ENCODE measurements at regions not wholly inside any gene's neighbourhood (a gene's known extent, or its start where the extent isn't known, plus 50 kb on each side); places are given as distances from the start of the nearest gene placed in this dataset.

DNA sequence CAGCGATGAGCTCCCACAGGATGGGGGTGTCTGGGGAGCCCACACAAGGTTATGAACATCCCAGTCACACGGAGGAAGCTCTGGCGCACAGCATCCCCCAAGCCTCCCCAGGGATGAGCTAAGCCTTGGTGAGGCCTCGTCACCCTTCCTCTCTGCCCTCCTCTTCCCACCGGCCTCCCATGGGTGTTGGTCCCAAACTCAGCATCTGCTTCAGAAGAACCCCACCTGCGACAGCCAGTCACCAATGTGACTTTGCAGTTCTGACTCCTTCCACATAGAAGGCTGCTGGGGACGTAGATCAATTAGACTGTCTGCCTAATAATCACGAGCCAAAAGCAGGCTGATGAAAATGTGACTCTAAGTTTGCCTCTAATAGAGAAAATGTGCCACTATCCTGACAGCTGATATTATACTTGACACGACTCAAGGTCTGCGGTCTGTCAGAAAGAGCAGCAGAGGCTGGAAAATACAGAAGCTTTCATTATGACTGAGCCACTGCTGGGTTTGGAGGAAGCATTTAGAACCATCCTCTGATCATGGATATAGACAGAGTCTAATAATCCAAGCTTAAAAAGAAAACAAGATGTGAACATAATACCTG, 116.0 kb upstream of the PFKP start:
- WGBS (ENCODE audit: insufficient coverage, low lambda C conversion rate) = no CpG with 5 or more reads among the region's 10 CpGs
- Histone ChIP-seq H3K36me3 (ENCODE audit: control insufficient read depth, insufficient read depth, low read length) (no peaks in the 10 kb centered on the region), H3K4me1 (ENCODE audit: control insufficient read depth, insufficient read depth, low read length) (no peaks in the 10 kb centered on the region), H3K27me3 (ENCODE audit: control insufficient read depth, insufficient read depth, low read length) (peaks cover 2% of the 10 kb centered on the region), H3K27ac (ENCODE audit: low read length) (no peak overlapping the region), H3K9me3 (ENCODE audit: control insufficient read depth, low read depth, low read length) (no peaks in the 10 kb centered on the region), H3K4me3 (ENCODE audit: low read length) (no peak overlapping the region)
- DNase-seq = no peak

DNA sequence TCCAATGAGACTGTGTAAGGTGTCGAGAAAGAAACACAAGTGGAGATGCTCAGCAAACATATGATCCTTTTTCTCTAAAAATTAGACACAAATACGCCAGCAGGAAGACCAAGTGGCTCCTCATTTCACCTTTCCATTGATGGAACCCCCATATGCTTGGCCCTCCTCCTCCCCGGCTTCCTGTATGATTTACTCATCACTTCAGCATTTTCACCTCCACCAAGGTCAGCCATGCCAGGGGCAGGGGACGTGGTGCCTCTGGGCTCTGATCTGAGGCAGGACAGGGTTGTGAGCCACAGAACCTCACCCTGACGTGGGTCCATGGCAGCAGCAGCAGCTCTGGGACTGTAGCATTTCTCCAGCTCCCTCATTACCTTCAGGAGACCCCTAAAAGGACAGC, 116.8 kb upstream of the PFKP start:
- Histone ChIP-seq H3K9me3 (ENCODE audit: control insufficient read depth, low read depth, low read length) (no peaks in the 10 kb centered on the region), H3K27me3 (ENCODE audit: control insufficient read depth, insufficient read depth, low read length) (peaks cover 2% of the 10 kb centered on the region), H3K4me1 (ENCODE audit: control insufficient read depth, insufficient read depth, low read length) (no peaks in the 10 kb centered on the region), H3K27ac (ENCODE audit: low read length) (no peak overlapping the region), H3K4me3 (ENCODE audit: low read length) (no peak overlapping the region), H3K36me3 (ENCODE audit: control insufficient read depth, insufficient read depth, low read length) (no peaks in the 10 kb centered on the region)
- WGBS (ENCODE audit: insufficient coverage, low lambda C conversion rate) = 40% methylated on average over 1 of the region's 5 CpGs
- DNase-seq = no peak

DNA sequence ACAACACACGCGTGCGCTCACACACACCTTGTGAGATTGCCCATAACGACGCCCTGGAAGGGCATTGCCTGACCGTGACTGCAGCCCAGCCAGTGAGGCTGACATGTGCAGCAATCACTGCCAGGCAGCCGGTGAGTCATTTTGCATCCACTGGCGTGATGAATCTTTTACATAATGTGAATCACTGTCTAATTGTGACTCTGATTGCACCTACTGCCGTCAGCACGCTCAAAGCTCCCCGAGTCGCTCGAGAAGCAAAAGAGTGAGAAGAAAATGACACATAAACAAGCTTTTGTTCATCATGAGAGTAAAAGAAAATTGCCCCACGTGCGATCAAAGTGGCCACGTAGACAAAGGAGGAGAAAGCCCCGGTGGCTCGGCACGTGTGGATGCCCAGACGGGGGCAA, 117.4 kb upstream of the PFKP start:
- WGBS (ENCODE audit: insufficient coverage, low lambda C conversion rate) = 90% methylated on average over 3 of the region's 20 CpGs
- Histone ChIP-seq H3K27ac (ENCODE audit: low read length) (no peak overlapping the region), H3K27me3 (ENCODE audit: control insufficient read depth, insufficient read depth, low read length) (peaks cover 2% of the 10 kb centered on the region), H3K9me3 (ENCODE audit: control insufficient read depth, low read depth, low read length) (no peaks in the 10 kb centered on the region), H3K4me1 (ENCODE audit: control insufficient read depth, insufficient read depth, low read length) (no peaks in the 10 kb centered on the region), H3K4me3 (ENCODE audit: low read length) (no peak overlapping the region), H3K36me3 (ENCODE audit: control insufficient read depth, insufficient read depth, low read length) (no peaks in the 10 kb centered on the region)
- no peak for DNase-seq

DNA sequence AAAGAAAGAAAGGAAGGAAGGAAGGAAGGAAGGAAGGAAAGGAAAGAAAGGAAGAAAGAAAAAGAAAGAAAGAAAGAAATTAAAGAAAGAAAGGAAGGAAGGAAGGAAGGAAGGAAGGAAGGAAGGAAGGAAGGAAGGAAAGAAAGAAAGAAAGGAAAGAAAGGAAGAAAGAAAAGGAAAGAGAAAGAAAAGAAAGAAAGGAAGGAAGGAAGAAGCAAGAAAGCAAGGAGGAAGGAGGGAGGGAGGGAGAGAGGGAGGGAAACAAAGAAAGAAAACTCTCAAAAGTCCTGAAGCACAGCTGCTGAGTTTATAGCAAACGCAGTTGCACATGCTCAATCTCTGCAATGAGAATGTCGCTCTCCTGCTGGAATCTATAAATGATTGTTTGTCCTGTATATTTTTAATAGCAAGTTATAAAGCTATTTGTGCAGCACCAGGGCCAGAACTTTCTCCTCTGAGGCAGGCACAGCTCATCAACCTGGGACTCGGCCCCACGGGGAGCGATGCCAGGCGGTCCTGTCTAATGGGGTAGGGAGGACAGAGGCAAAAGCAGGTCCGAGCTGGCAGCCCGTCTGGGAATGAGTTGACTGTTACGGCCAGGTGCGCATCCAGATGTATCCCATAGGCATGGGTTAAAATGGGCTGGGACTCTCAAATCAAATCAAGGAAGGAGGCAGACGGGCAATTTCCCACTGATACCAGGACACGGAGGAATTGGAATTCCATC, 118.0 kb upstream of the PFKP start:
- H3K27ac ChIP-seq (ENCODE audit: low read length) = no peak overlapping the region
- no peaks in the 10 kb centered on the region for H3K9me3 ChIP-seq (ENCODE audit: control insufficient read depth, low read depth, low read length)
- 13% methylated on average over 1 of the region's 12 CpGs for WGBS (ENCODE audit: insufficient coverage, low lambda C conversion rate)
- H3K36me3 ChIP-seq (ENCODE audit: control insufficient read depth, insufficient read depth, low read length) = no peaks in the 10 kb centered on the region
- no peaks in the 10 kb centered on the region for H3K4me1 ChIP-seq (ENCODE audit: control insufficient read depth, insufficient read depth, low read length)
- DNase-seq = no peak
- H3K27me3 ChIP-seq (ENCODE audit: control insufficient read depth, insufficient read depth, low read length) = peaks cover 2% of the 10 kb centered on the region
- H3K4me3 ChIP-seq (ENCODE audit: low read length) = no peak overlapping the region

DNA sequence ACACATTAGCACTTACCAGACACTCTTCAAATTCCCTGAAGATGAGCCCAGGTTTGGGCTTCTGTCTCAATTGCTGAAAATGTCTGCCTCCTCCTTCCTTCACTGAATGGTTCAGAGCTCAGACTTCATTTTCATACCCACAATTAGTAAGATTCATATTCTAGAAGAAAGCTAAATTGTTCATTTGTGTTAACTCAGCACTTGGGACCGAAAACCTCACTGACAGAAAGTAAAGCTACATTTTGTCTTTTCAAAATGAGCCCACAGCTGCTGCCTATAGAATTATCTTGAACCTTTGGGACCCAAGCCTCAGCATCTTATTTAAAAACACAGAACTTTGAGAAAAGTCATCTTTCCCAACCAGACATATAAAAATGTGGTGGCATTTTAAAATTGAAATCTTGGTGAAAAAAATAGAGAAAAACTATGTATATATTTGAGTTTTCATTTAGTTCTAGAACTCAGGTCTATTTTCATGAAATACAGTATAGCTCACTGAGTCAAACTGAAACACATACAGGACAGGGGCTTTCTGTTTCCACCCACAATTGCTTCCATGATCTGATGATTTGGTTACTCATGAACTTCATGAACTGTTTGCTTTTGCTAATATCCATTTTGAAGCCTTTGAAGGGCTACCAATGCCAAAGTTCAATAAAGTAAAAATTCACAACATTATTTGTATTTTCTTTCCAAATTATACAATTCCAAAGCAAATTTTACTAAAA, 119.1 kb upstream of the PFKP start:
- no CpG with 5 or more reads among the region's 1 CpG for WGBS (ENCODE audit: insufficient coverage, low lambda C conversion rate)
- H3K27me3 ChIP-seq (ENCODE audit: control insufficient read depth, insufficient read depth, low read length) = peaks cover 2% of the 10 kb centered on the region
- H3K36me3 ChIP-seq (ENCODE audit: control insufficient read depth, insufficient read depth, low read length) = no peaks in the 10 kb centered on the region
- H3K9me3 ChIP-seq (ENCODE audit: control insufficient read depth, low read depth, low read length) = no peaks in the 10 kb centered on the region
- H3K4me1 ChIP-seq (ENCODE audit: control insufficient read depth, insufficient read depth, low read length) = no peaks in the 10 kb centered on the region
- H3K4me3 ChIP-seq (ENCODE audit: low read length) = no peak overlapping the region
- no peak for DNase-seq
- H3K27ac ChIP-seq (ENCODE audit: low read length) = no peak overlapping the region

DNA sequence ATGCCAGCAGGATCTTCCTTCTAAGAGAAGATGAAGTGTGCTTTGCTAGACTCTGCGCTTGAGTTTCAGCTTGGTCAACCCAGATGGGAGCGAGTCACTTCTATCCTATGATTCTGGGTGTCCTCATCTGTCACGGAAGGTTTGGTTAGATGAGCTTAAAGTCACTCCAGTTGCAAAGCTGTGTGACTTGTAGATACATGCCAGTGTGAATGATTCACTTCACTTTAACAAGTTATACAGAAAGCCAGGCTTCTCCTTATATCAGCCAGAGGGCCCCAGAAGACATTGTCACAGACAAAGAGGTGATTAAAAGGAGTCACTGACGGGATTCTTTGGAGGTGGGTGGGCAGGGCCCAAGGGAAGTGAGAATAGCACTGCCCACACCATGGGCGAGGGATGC, 122.6 kb upstream of the PFKP start:
- no peak for DNase-seq
- no peaks in the 10 kb centered on the region for H3K9me3 ChIP-seq (ENCODE audit: control insufficient read depth, low read depth, low read length)
- no peaks in the 10 kb centered on the region for H3K27me3 ChIP-seq (ENCODE audit: control insufficient read depth, insufficient read depth, low read length)
- WGBS (ENCODE audit: insufficient coverage, low lambda C conversion rate) = no CpG with 5 or more reads among the region's 5 CpGs
- no peaks in the 10 kb centered on the region for H3K4me1 ChIP-seq (ENCODE audit: control insufficient read depth, insufficient read depth, low read length)
- no peak overlapping the region for H3K4me3 ChIP-seq (ENCODE audit: low read length)
- no peaks in the 10 kb centered on the region for H3K36me3 ChIP-seq (ENCODE audit: control insufficient read depth, insufficient read depth, low read length)
- H3K27ac ChIP-seq (ENCODE audit: low read length) = no peak overlapping the region

DNA sequence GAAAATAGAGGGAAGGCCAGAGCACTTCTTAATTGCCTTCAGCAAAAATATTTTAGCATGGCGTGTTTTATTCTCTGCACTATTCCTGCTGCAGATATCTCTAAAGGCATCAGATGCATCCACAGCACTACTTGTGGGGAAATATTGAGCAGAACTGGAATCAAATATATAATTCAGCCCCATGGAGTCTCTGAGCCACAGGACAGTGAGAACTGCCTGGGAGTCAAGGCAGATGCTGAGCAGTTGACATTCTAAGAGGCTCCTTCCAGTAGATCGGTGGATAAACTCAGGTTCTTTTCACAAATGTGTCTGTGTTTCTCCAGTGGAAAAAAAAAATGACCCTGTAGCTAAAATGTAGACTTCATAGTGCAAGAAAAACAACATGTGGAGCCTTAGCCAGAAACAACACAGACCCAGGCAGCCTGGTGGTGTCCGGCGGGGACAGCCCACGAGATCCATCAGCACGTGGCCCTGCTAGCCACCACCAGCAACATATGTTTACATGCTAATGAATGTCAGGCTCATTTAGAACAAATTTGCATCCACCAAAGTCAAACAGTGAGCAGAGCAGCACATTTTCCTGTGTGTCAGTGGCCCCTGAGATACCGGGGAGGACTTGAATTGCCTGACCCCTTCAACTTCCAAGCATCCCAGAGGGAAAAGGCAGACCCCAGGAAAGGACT, 123.3 kb upstream of the PFKP start:
- WGBS (ENCODE audit: insufficient coverage, low lambda C conversion rate) = no CpG with 5 or more reads among the region's 7 CpGs
- Histone ChIP-seq H3K36me3 (ENCODE audit: control insufficient read depth, insufficient read depth, low read length) (no peaks in the 10 kb centered on the region), H3K4me3 (ENCODE audit: low read length) (no peak overlapping the region), H3K27ac (ENCODE audit: low read length) (no peak overlapping the region), H3K27me3 (ENCODE audit: control insufficient read depth, insufficient read depth, low read length) (no peaks in the 10 kb centered on the region), H3K4me1 (ENCODE audit: control insufficient read depth, insufficient read depth, low read length) (no peaks in the 10 kb centered on the region), H3K9me3 (ENCODE audit: control insufficient read depth, low read depth, low read length) (no peaks in the 10 kb centered on the region)
- DNase-seq = no peak

DNA sequence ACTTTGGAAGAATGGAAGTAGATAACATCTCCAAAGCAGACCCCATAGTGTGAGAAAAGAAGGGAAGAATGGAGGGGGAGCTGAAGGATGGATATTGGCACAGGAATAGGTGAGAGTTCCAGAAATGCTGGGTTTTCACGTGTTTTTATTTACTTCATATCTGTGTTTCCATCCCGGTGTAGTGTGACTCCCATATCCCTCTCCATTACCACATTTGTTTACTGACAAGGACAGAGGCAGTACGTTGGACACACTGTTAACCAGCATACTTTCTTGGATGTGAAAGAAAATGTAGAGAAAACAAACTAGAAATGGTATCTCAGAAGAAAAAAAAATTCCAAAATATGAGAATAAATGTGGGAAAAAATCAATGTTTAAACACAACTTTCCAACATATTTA, 124.4 kb upstream of the PFKP start:
- no peaks in the 10 kb centered on the region for H3K4me1 ChIP-seq (ENCODE audit: control insufficient read depth, insufficient read depth, low read length)
- no peak overlapping the region for H3K27ac ChIP-seq (ENCODE audit: low read length)
- H3K9me3 ChIP-seq (ENCODE audit: control insufficient read depth, low read depth, low read length) = no peaks in the 10 kb centered on the region
- WGBS (ENCODE audit: insufficient coverage, low lambda C conversion rate) = 60% methylated on average over 1 of the region's 3 CpGs
- no peaks in the 10 kb centered on the region for H3K36me3 ChIP-seq (ENCODE audit: control insufficient read depth, insufficient read depth, low read length)
- no peaks in the 10 kb centered on the region for H3K27me3 ChIP-seq (ENCODE audit: control insufficient read depth, insufficient read depth, low read length)
- no peak for DNase-seq
- no peak overlapping the region for H3K4me3 ChIP-seq (ENCODE audit: low read length)

DNA sequence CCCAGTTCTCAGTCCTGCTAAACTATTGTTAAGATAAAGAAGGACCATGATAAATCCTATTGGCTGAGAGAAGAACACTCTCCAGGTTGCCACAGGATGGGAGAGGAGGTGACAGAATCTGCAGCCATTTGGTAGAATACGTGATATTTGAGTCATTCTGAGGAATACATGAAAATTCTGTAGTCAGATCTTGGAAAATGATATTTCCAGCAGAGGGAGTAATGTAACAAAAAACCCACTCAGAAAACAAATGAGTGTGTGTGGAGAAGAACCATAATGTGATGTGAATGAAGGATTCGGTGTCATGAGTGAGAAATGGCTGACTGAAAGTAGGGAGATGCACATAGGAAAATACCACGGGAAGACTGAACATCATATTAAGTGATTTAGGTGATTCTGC, 128.5 kb upstream of the PFKP start:
- Histone ChIP-seq H3K27ac (ENCODE audit: low read length) (no peak overlapping the region), H3K27me3 (ENCODE audit: control insufficient read depth, insufficient read depth, low read length) (no peaks in the 10 kb centered on the region), H3K4me1 (ENCODE audit: control insufficient read depth, insufficient read depth, low read length) (no peaks in the 10 kb centered on the region), H3K4me3 (ENCODE audit: low read length) (no peak overlapping the region), H3K9me3 (ENCODE audit: control insufficient read depth, low read depth, low read length) (no peaks in the 10 kb centered on the region), H3K36me3 (ENCODE audit: control insufficient read depth, insufficient read depth, low read length) (no peaks in the 10 kb centered on the region)
- no peak for DNase-seq
- WGBS (ENCODE audit: insufficient coverage, low lambda C conversion rate) = 86% methylated on average over 1 of the region's 3 CpGs

DNA sequence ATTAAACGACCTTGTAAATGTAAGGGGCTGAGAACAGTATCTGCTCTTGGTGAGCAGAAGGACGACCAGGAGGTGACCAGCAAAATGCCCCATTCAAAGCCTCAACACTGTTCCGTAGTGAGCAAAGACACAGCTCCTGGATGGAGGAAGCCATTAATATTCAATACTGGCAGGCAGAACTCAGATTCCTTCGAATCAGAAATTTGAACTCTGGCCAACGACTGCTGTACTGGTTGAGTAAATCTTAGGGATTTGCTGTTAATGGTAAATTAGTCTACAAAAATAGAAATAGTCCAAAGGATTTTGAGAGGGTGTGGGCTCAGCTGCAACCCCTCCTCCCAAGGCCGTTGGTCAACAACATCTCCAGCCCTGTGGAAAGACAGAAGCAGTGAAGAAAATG, 130.5 kb upstream of the PFKP start:
- H3K9me3 ChIP-seq (ENCODE audit: control insufficient read depth, low read depth, low read length) = no peaks in the 10 kb centered on the region
- WGBS (ENCODE audit: insufficient coverage, low lambda C conversion rate) = no CpG with 5 or more reads among the region's 6 CpGs

More for the DNA sequence above, 130.5 kb upstream of the PFKP start:
- Histone ChIP-seq H3K36me3 (ENCODE audit: control insufficient read depth, insufficient read depth, low read length) (no peaks in the 10 kb centered on the region), H3K27ac (ENCODE audit: low read length) (no peak overlapping the region), H3K27me3 (ENCODE audit: control insufficient read depth, insufficient read depth, low read length) (no peaks in the 10 kb centered on the region), H3K4me3 (ENCODE audit: low read length) (no peak overlapping the region), H3K4me1 (ENCODE audit: control insufficient read depth, insufficient read depth, low read length) (no peaks in the 10 kb centered on the region)
- DNase-seq = no peak

Data from large intestine (tissue), 3 donors.